IMR-90 (cell line): ENCODE measurements at regions not wholly inside any gene's neighbourhood (a gene's known extent, or its start where the extent isn't known, plus 50 kb on each side); places are given as distances from the start of the nearest gene placed in this dataset.

Experiments used
- ATAC-seq: fragments of 200-7000 bp; cut with Tn5 transposase; 2 replicates; pipeline ENCODE4 v1.9.1; 2020; ENCODE audit warnings: low read depth, mild to moderate bottlenecking, moderate library complexity
- BruUV-seq: library from RNA; stranded (reverse); fragments of 400-500 nt; replicated peaks from 2 replicates; lab custom pipeline; 2021; lab: Mats Ljungman, UMichigan
- CTCF ChIA-PET: fragments of 300-600 bp; formaldehyde crosslinking; extraction: SDS; loops from one replicate; lab custom pipeline; 2021; ENCODE audit warnings: antibody characterized with exemption; lab: Yijun Ruan, JAX
- POLR2A ChIA-PET: fragments of 300-600 bp; sonication (Branson Sonifier 250); formaldehyde crosslinking; loops from one replicate; lab custom pipeline; 2022; ENCODE audit warnings: antibody characterized with exemption; ENCODE audit not compliant: unreplicated experiment; lab: Charles Lee
- DNase-seq: peaks from one replicate; pipeline ENCODE4 v3.0.0; 2013
- H2AFZ ChIP-seq: replicated peaks from 2 replicates; pipeline ENCODE3; 2013; ENCODE audit warnings: low read length, mild to moderate bottlenecking; ENCODE audit not compliant: poor library complexity
- H2AK5ac ChIP-seq: 2 replicates; pipeline ENCODE4 v1.6.1; 2013; ENCODE audit warnings: low read depth, low read length, inconsistent platforms
- H2AK9ac ChIP-seq: replicated peaks from 2 replicates; pipeline ENCODE3; 2013; ENCODE audit warnings: mild to moderate bottlenecking, low read depth, low read length, moderate library complexity; ENCODE audit not compliant: poor library complexity
- H2BK120ac ChIP-seq: 2 replicates; pipeline ENCODE4 v1.6.1; 2013; ENCODE audit warnings: low read depth, low read length, inconsistent platforms
- H2BK15ac ChIP-seq: 3 replicates; pipeline ENCODE4 v1.6.1; 2013; ENCODE audit warnings: low read depth, low read length, inconsistent platforms
- H2BK20ac ChIP-seq: 2 replicates; pipeline ENCODE4 v1.6.1; 2013; ENCODE audit warnings: low read depth, mild to moderate bottlenecking, inconsistent platforms, low read length, moderate library complexity
- H2BK5ac ChIP-seq: 2 replicates; pipeline ENCODE4 v1.6.1; 2013; ENCODE audit warnings: mild to moderate bottlenecking, low read depth, low read length, inconsistent platforms; ENCODE audit not compliant: poor library complexity, severe bottlenecking
- H3K14ac ChIP-seq: replicated peaks from 2 replicates; pipeline ENCODE4 v1.6.1; 2013; ENCODE audit warnings: low read depth, low read length, inconsistent platforms
- H3K18ac ChIP-seq: 2 replicates; pipeline ENCODE4 v1.6.1; 2013; ENCODE audit warnings: low read depth, low read length, control low read depth
- H3K23ac ChIP-seq: 2 replicates; pipeline ENCODE4 v1.6.1; 2013; ENCODE audit warnings: low read depth, low read length, inconsistent platforms
- H3K27ac ChIP-seq: 2 replicates; pipeline ENCODE4 v1.5.1; 2013; ENCODE audit warnings: mild to moderate bottlenecking, control low read depth, low read length; ENCODE audit not compliant: insufficient read depth
- H3K27me3 ChIP-seq: 2 replicates; pipeline ENCODE4 v1.6.1; 2013; ENCODE audit warnings: low read length; ENCODE audit not compliant: control insufficient read depth, insufficient read depth
- H3K36me3 ChIP-seq: 2 replicates; pipeline ENCODE4 v1.6.1; 2013; ENCODE audit warnings: low read length, mixed read lengths; ENCODE audit not compliant: control insufficient read depth, insufficient read depth
- H3K4ac ChIP-seq: 2 replicates; pipeline ENCODE4 v1.6.1; 2013; ENCODE audit warnings: low read depth, low read length, inconsistent platforms
- H3K4me1 ChIP-seq: 2 replicates; pipeline ENCODE4 v1.6.1; 2013; ENCODE audit warnings: low read length, mixed read lengths; ENCODE audit not compliant: control insufficient read depth, insufficient read depth
- H3K4me2 ChIP-seq: 2 replicates; pipeline ENCODE4 v1.6.1; 2013; ENCODE audit warnings: low read depth, mild to moderate bottlenecking, control low read depth, low read length, moderate library complexity
- H3K4me3 ChIP-seq: 2 replicates; pipeline ENCODE4 v1.5.1; 2013; ENCODE audit warnings: low read depth, mild to moderate bottlenecking, control low read depth, low read length, moderate library complexity; ENCODE audit not compliant: insufficient read depth
- H3K56ac ChIP-seq: 2 replicates; pipeline ENCODE4 v1.6.1; 2013; ENCODE audit warnings: low read length, inconsistent platforms; ENCODE audit not compliant: insufficient read depth; ENCODE audit errors: extremely low read depth
- H3K79me1 ChIP-seq, 2 experiments: 2 replicates each; pipeline ENCODE4 v1.6.1; 2013; ENCODE audit warnings: low read length in 2 of 2, inconsistent platforms in 1 of 2, low read depth in 1 of 2
- H3K9ac ChIP-seq: 2 replicates; pipeline ENCODE4 v1.6.1; 2013; ENCODE audit warnings: low read depth, low read length, control low read depth
- H3K9me1 ChIP-seq: 2 replicates; pipeline ENCODE4 v1.6.1; 2013; ENCODE audit warnings: low read length, inconsistent platforms; ENCODE audit not compliant: insufficient read depth
- H3K9me3 ChIP-seq: 2 replicates; pipeline ENCODE4 v1.6.1; 2013; ENCODE audit warnings: low read length; ENCODE audit not compliant: control insufficient read depth, insufficient read depth
- H4K20me1 ChIP-seq: 2 replicates; pipeline ENCODE4 v1.6.1; 2013; ENCODE audit warnings: low read length, inconsistent platforms; ENCODE audit not compliant: insufficient read depth
- H4K5ac ChIP-seq: 2 replicates; pipeline ENCODE4 v1.6.1; 2013; ENCODE audit warnings: mild to moderate bottlenecking, low read depth, low read length, control low read depth
- H4K8ac ChIP-seq, 2 experiments: 2 replicates each; pipeline ENCODE4 v1.6.1; 2013; ENCODE audit warnings: low read depth in 2 of 2, low read length in 2 of 2, control low read depth in 1 of 2, inconsistent platforms in 1 of 2
- H4K91ac ChIP-seq: 2 replicates; pipeline ENCODE4 v1.6.1; 2013; ENCODE audit warnings: low read depth, low read length, inconsistent platforms; ENCODE audit not compliant: insufficient read depth
- BHLHE40 ChIP-seq: fragments of 150-350 bp; IDR thresholded peaks from 2 replicates; pipeline ENCODE4 v1.6.1; 2016; ENCODE audit warnings: mild to moderate bottlenecking, low read depth, low read length
- CEBPB ChIP-seq: IDR thresholded peaks from 2 replicates; pipeline ENCODE4 v1.6.1; 2012; ENCODE audit warnings: low read depth, low read length, improper control_type of control experiment
- CHD1 ChIP-seq: IDR thresholded peaks from 2 replicates; pipeline ENCODE4 v1.6.1; 2012; ENCODE audit warnings: low read depth, low read length, improper control_type of control experiment
- CTCF ChIP-seq: conservative IDR thresholded peaks from 2 replicates; pipeline ENCODE4 v1.5.1; 2012; ENCODE audit warnings: mild to moderate bottlenecking, low read depth, low read length, improper control_type of control experiment
- ELK1 ChIP-seq: fragments of 150-350 bp; IDR thresholded peaks from 2 replicates; pipeline ENCODE4 v1.6.1; 2016; ENCODE audit warnings: low read depth, mild to moderate bottlenecking, low read length, moderate library complexity, borderline replicate concordance
- FOS ChIP-seq: fragments of 150-350 bp; IDR thresholded peaks from 2 replicates; pipeline ENCODE4 v1.6.1; 2016; ENCODE audit warnings: low read depth, low read length
- MAFK ChIP-seq: IDR thresholded peaks from 2 replicates; pipeline ENCODE4 v1.6.1; 2012; ENCODE audit warnings: low read depth, low read length, improper control_type of control experiment
- MAZ ChIP-seq: IDR thresholded peaks from 2 replicates; pipeline ENCODE4 v1.6.1; 2012; ENCODE audit warnings: low read depth, mild to moderate bottlenecking, low read length, improper control_type of control experiment, moderate library complexity, borderline replicate concordance
- MXI1 ChIP-seq: IDR thresholded peaks from 2 replicates; pipeline ENCODE4 v1.6.1; 2012; ENCODE audit warnings: low read depth, mild to moderate bottlenecking, low read length, moderate library complexity, borderline replicate concordance
- NFE2L2 ChIP-seq: fragments of 150-350 bp; IDR thresholded peaks from 2 replicates; pipeline ENCODE4 v1.6.1; 2016; ENCODE audit warnings: low read depth, mild to moderate bottlenecking, low read length
- POLR2A ChIP-seq: IDR thresholded peaks from 2 replicates; pipeline ENCODE4 v1.6.1; 2012; ENCODE audit warnings: mild to moderate bottlenecking, low read depth, low read length
- RAD21 ChIP-seq: IDR thresholded peaks from 2 replicates; pipeline ENCODE4 v1.6.1; 2012; ENCODE audit warnings: low read length, improper control_type of control experiment
- RCOR1 ChIP-seq: IDR thresholded peaks from 2 replicates; pipeline ENCODE4 v1.6.1; 2012; ENCODE audit warnings: mild to moderate bottlenecking, low read length, improper control_type of control experiment; ENCODE audit not compliant: insufficient replicate concordance
- RFX5 ChIP-seq: IDR thresholded peaks from 2 replicates; pipeline ENCODE4 v1.8.0; 2012; ENCODE audit warnings: low read depth, mild to moderate bottlenecking, low read length, moderate library complexity
- SMC3 ChIP-seq: fragments of 150-350 bp; IDR thresholded peaks from 2 replicates; pipeline ENCODE4 v1.6.1; 2016; ENCODE audit warnings: low read depth, mild to moderate bottlenecking, antibody characterized with exemption, low read length, moderate library complexity
- USF2 ChIP-seq: fragments of 150-350 bp; IDR thresholded peaks from 2 replicates; pipeline ENCODE4 v1.6.1; 2017; ENCODE audit warnings: mild to moderate bottlenecking, antibody characterized with exemption, low read length, low read depth
- WGBS, 2 experiments: methylation state at CpG; one replicate each; pipeline versions ENCODE4 v1.1.5 to v1.1.7; 2013; ENCODE audit warnings: missing lambda C conversion rate in 2 of 2; ENCODE audit not compliant: insufficient read length in 1 of 2; ENCODE audit errors: extremely low coverage in 2 of 2; 5-methylcytosine and 5-hydroxymethylcytosine counted together
- dilution Hi-C: fragments of 300-500 bp; cut with HindIII; formaldehyde crosslinking; loops from one replicate; pipeline ENCODE4 v1.14.3; 2018; ENCODE audit warnings: low sequenced_read_pairs; ENCODE audit not compliant: unreplicated experiment
- in situ Hi-C: fragments of 300-500 bp; cut with MboI; formaldehyde crosslinking; loops from 3 replicates; pipeline ENCODE4 v1.14.3; 2019; ENCODE audit warnings: low sequenced_read_pairs, inconsistent platforms, mixed read lengths
- intact Hi-C: fragments of 100-400 bp; cut with micrococcal nuclease; formaldehyde crosslinking; loops from 2 replicates; pipeline ENCODE4 v1.10.0; 2022

GRCh38 chr1:221030990-221031389 is 151.7 kb downstream of the HLX start:
- H3K4ac ChIP-seq = no peak overlapping the region
- no peak overlapping the region for H2BK120ac ChIP-seq
- H3K4me1 ChIP-seq = peaks cover 3% of the 10 kb centered on the region
- no CpG with 5 or more reads among the region's 3 CpGs for WGBS, 2 experiments
- H3K18ac ChIP-seq = no peak overlapping the region
- no peak overlapping the region for H3K56ac ChIP-seq
- no peaks in the 10 kb centered on the region for H3K9me3 ChIP-seq
- no peak overlapping the region for H3K4me3 ChIP-seq
- H3K14ac ChIP-seq = no peak overlapping the region
- ChIA-PET POLR2A (no interaction called here), CTCF (interaction anchor here (0.7 kb wide), 1 partner anchor 142 kb away, joined by 3 read pairs; no protein-coding TSS in a partner anchor)
- dilution Hi-C loops (no loop called here), intact Hi-C loops (no loop called here), in situ Hi-C loops (no loop called here)
- no peak overlapping the region for H2AK9ac ChIP-seq
- H3K36me3 ChIP-seq = no peaks in the 10 kb centered on the region
- H4K8ac ChIP-seq = no peak overlapping the region
- H2BK5ac ChIP-seq = no peak overlapping the region
- no peak overlapping the region for H2AFZ ChIP-seq
- no peaks in the 10 kb centered on the region for H3K27me3 ChIP-seq
- TF ChIP-seq MAZ (no peak), POLR2A (no peak), MXI1 (no peak), CHD1 (no peak), SMC3 (no peak), RCOR1 (no peak), RFX5 (no peak), FOS (no peak), CTCF (no peak), USF2 (no peak), BHLHE40 (no peak), ELK1 (no peak), CEBPB (no peak), MAFK (no peak), RAD21 (no peak), NFE2L2 (no peak)
- no peak overlapping the region for H2BK20ac ChIP-seq
- ATAC-seq = no peak
- H3K9ac ChIP-seq = no peak overlapping the region
- H3K27ac ChIP-seq = no peak overlapping the region
- no TSS peak for BruUV-seq
- H3K4me2 ChIP-seq = no peak overlapping the region
- H2BK15ac ChIP-seq = no peak overlapping the region
- no peak overlapping the region for H4K5ac ChIP-seq
- no peak overlapping the region for H3K23ac ChIP-seq
- no peak overlapping the region for H4K91ac ChIP-seq
- H4K20me1 ChIP-seq = no peaks in the 10 kb centered on the region
- no peaks in the 10 kb centered on the region for H3K79me1 ChIP-seq
- H2AK5ac ChIP-seq = no peak overlapping the region
- no peak for DNase-seq
- peaks cover 13% of the 10 kb centered on the region; the same call in 1 of the 2 replicates for H3K9me1 ChIP-seq
